ENCODE measurements at regions not wholly inside any gene's neighbourhood (a gene's known extent, or its start where the extent isn't known, plus 50 kb on each side); places are given as distances from the start of the nearest gene placed in this dataset.

GRCh38 chr9:13860019-13860418, 453.9 kb downstream of the NFIB start:
- H3K4me3 Mint-ChIP-seq: no peak overlapping the region
- peaks cover 4% of the 10 kb centered on the region; the same call in 1 of the 2 replicates for H3K27me3 Mint-ChIP-seq (ENCODE audit: insufficient read depth)
- no peaks in the 10 kb centered on the region for H3K36me3 Mint-ChIP-seq (ENCODE audit: low read depth)
- TF ChIP-seq CTCF (IDR thresholded peaks at IDR 0.05): no peak
- H3K27ac Mint-ChIP-seq: no peak overlapping the region
- DNase-seq: no peak
- H3K4me1 Mint-ChIP-seq (ENCODE audit: low read depth): peaks cover 13% of the 10 kb centered on the region
- no peaks in the 10 kb centered on the region; the same call in 1 of the 2 replicates for H3K9me3 Mint-ChIP-seq

DNA sequence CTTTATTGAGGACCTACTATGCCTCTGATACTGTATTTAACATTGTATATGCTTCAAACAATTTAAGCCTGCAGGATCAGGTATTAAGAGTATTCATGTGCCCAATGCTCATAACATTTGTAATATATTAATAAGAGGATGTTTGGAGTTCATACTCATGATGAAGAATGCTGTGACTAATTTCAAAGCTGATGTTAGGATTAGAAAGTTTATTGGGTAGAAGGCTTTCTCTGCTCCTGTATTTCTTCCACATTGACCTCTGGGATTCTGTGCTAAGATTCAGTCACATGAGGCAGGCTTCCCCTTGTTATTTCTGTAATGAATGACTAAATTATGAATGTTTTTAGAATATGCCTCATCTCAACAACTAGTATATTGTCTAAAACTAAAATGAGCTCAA, 456.4 kb downstream of the NFIB start:
- no peak for TF ChIP-seq CTCF (IDR thresholded peaks at IDR 0.05)
- Mint-ChIP-seq H3K4me3 (no peak overlapping the region), H3K27me3 (ENCODE audit: insufficient read depth) (no peaks in the 10 kb centered on the region), H3K27ac (no peak overlapping the region), H3K9me3 (no peaks in the 10 kb centered on the region; the same call in 1 of the 2 replicates), H3K36me3 (ENCODE audit: low read depth) (no peaks in the 10 kb centered on the region), H3K4me1 (ENCODE audit: low read depth) (peaks cover 13% of the 10 kb centered on the region)
- peak; percentile 37 for DNase-seq

DNA sequence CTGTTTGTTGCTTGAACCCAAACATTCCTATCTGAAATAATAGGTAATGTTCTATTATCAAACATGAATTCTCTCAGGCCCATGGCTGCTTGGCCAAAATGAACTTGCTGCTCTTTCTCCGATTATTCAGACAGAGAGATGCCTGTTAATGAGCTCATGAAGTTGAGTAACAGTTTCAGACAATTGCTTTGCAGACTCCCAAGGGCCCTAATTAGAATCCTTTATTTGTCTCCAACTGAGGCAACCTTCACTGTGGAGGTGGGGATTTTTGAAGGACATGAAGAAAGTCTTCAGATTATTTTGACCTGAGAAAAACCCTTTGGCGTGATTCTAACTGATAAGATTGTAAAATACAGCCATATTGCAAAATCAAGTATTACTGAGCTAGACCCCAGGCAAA, 466.7 kb downstream of the NFIB start:
- Mint-ChIP-seq H3K9me3 (peaks cover 10% of the 10 kb centered on the region), H3K27ac (no peak overlapping the region), H3K4me3 (no peak overlapping the region), H3K36me3 (ENCODE audit: low read depth) (no peaks in the 10 kb centered on the region), H3K4me1 (ENCODE audit: low read depth) (peaks cover 10% of the 10 kb centered on the region; the same call in 1 of the 2 replicates), H3K27me3 (ENCODE audit: insufficient read depth) (no peaks in the 10 kb centered on the region; the same call in none of the 2 replicates)
- no peak for TF ChIP-seq CTCF (IDR thresholded peaks at IDR 0.05)
- no peak for DNase-seq

GRCh38 chr9:13845460-13845859, 468.5 kb downstream of the NFIB start:
- no peak for TF ChIP-seq CTCF (IDR thresholded peaks at IDR 0.05)
- Mint-ChIP-seq H3K9me3 (peaks cover 14% of the 10 kb centered on the region), H3K27ac (no peak overlapping the region), H3K27me3 (ENCODE audit: insufficient read depth) (no peaks in the 10 kb centered on the region; the same call in none of the 2 replicates), H3K36me3 (ENCODE audit: low read depth) (no peaks in the 10 kb centered on the region), H3K4me1 (ENCODE audit: low read depth) (peaks cover 10% of the 10 kb centered on the region; the same call in 1 of the 2 replicates), H3K4me3 (no peak overlapping the region)
- peak; percentile 9 for DNase-seq

DNA sequence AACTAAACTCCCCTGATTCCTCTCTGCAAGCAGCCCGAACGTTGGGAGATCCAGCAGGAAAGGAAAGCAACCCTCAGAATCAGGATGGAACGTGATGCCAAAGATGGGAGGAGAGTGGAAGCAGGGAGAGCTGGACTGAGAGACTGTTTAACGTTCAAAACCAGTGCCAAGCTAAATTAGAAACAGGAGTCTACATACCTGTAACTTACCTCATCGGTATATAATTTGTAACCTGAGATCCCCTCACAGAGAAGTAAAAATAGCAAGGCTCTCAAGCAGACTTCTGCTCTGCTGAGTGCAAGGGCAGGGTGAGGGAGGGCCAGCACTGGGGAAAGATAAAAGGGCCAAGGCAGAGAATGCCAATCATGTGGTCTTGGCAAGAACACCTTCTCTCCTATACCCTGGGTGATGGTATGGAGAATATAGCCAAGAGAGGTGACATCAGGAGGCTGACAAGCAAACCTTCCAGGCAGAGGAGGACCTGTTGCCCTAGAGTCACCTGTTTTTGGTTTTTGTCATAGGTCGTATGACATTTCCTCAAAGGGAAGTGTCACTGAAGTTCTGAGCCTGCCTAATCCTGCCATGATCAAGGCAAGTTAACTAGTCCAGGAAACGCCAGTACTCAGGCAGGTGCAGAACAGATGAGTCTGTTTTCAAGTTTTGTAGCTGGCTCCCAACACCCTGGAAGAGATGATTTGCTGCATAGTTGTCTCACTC, 472.0 kb downstream of the NFIB start:
- DNase-seq: no peak
- TF ChIP-seq CTCF (IDR thresholded peaks at IDR 0.05): no peak
- Mint-ChIP-seq H3K36me3 (ENCODE audit: low read depth) (no peaks in the 10 kb centered on the region), H3K27me3 (ENCODE audit: insufficient read depth) (no peaks in the 10 kb centered on the region; the same call in none of the 2 replicates), H3K4me3 (no peak overlapping the region), H3K9me3 (peaks cover 14% of the 10 kb centered on the region), H3K27ac (no peak overlapping the region), H3K4me1 (ENCODE audit: low read depth) (peaks cover 10% of the 10 kb centered on the region; the same call in 1 of the 2 replicates)
